Adrenal gland (tissue), 9 donors: ENCODE measurements at regions not wholly inside any gene's neighbourhood (a gene's known extent, or its start where the extent isn't known, plus 50 kb on each side); places are given as distances from the start of the nearest gene placed in this dataset.
"Not testable (repeated sequence)": the region's sequence is repeated elsewhere in the genome, so short reads cannot be mapped to it uniquely, and the experiment has no call there.

Experiments used
- DNase-seq, 7 donors: peaks; one replicate each; pipeline ENCODE4 v3.0.0-alpha.2; 2019 to 2020
- H3K27ac ChIP-seq, 5 donors: fragments of 200-600 bp; sonication (generic) in 4 of 5; 1 replicate in 3 of 5; 2 replicates in 2 of 5; pipeline versions ENCODE4 v1.5.1 to v1.8.0; 2016 to 2020; ENCODE audit warnings: mild to moderate bottlenecking in 1 of 5
- H3K27me3 ChIP-seq: fragments of 200-600 bp; 2 replicates; pipeline ENCODE4 v1.8.0; 2021
- H3K36me3 ChIP-seq, 2 donors: fragments of 200-600 bp; replicated peaks in 1 of 2; 1 replicate in 1 of 2; 2 replicates in 1 of 2; pipeline versions ENCODE4 v1.5.1 to v1.8.0; 2018 to 2022
- H3K4me1 ChIP-seq, 2 donors: fragments of 200-600 bp; replicated peaks in 1 of 2; 1 replicate in 1 of 2; 2 replicates in 1 of 2; pipeline versions ENCODE4 v1.5.1 to v1.8.0; 2018 to 2021
- H3K4me3 ChIP-seq, 4 donors: fragments of 200-600 bp; sonication (generic) in 3 of 4; one replicate each; pipeline ENCODE4 v1.5.1; 2016 to 2018
- H3K9me3 ChIP-seq, 3 donors: fragments of 200-600 bp; sonication (generic) in 1 of 3; replicated peaks in 1 of 3; 1 replicate in 2 of 3; 2 replicates in 1 of 3; pipeline versions ENCODE4 v1.5.1 to v1.8.0; 2016 to 2021
- POLR2A ChIP-seq, 2 donors: fragments of 450-650 bp; IDR thresholded peaks; one replicate each; pipeline ENCODE4 v1.6.1; 2017; ENCODE audit warnings: antibody characterized with exemption in 2 of 2, mild to moderate bottlenecking in 2 of 2, moderate library complexity in 1 of 2
- WGBS, 4 donors: extraction: QIAGEN DNeasy Blood & Tissue Kit in 2 of 4; methylation state at CpG; one replicate each; pipeline versions ENCODE4 v1.1.5 to v1.1.7; 2013 to 2017; 5-methylcytosine and 5-hydroxymethylcytosine counted together
- intact Hi-C, 2 donors: fragments of 100-400 bp; cut with DNase I; formaldehyde crosslinking; loops; one replicate each; pipeline versions ENCODE4 v1.14.1 to v1.15.0; 2022 to 2023
- TF ChIP-seq, protein P1 (sequence below), 6 experiments: fragments of 450-650 bp in 4 of 6; fragments of 200-600 bp in 2 of 6; sonication (generic) in 1 of 6; IDR thresholded peaks; 1 replicate in 5 of 6; 2 replicates in 1 of 6; pipeline versions ENCODE4 v1.5.1 to v1.8.0; 2016 to 2021; ENCODE audit warnings: antibody characterized with exemption in 6 of 6, mild to moderate bottlenecking in 2 of 6, moderate library complexity in 1 of 6
- donor health status: healthy with polysubstance abuse.
- donor health status: Bipolar disorder and iron deficiency.
- donor health status: DM: yes; HTN: yes; CAD: no.
- donor health status: DM: no; HTN: no; CAD: no.
- donor health status: DM: no; HTN: no; CAD: no.

DNA sequence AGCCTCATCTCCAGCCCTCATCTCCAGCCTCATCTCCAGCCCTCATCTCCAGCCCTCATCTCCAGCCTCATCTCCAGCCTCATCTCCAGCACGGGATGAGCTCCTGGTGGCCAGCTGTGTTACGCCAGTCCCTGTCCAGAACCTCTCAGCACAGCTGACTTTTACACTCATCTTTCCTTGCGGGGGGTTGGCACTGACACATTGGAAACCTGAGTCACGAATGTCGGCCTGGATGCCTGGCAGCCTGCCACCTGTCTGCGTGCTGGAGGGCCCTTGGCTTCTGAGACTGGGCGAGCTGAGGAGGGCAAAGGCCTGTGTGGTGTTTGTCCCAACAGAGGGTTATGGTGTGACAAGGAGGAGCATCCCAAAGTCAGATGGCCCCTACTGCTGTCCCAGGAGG is 66.1 kb upstream of the HGFAC start:
- H3K4me1 ChIP-seq = peaks cover 0 to 21% of the 10 kb centered on the region in 2 donors
- peak; percentile 72 to 88 (median 85) for DNase-seq
- H3K27ac ChIP-seq = no peak overlapping the region
- TF ChIP-seq, protein P1, sequence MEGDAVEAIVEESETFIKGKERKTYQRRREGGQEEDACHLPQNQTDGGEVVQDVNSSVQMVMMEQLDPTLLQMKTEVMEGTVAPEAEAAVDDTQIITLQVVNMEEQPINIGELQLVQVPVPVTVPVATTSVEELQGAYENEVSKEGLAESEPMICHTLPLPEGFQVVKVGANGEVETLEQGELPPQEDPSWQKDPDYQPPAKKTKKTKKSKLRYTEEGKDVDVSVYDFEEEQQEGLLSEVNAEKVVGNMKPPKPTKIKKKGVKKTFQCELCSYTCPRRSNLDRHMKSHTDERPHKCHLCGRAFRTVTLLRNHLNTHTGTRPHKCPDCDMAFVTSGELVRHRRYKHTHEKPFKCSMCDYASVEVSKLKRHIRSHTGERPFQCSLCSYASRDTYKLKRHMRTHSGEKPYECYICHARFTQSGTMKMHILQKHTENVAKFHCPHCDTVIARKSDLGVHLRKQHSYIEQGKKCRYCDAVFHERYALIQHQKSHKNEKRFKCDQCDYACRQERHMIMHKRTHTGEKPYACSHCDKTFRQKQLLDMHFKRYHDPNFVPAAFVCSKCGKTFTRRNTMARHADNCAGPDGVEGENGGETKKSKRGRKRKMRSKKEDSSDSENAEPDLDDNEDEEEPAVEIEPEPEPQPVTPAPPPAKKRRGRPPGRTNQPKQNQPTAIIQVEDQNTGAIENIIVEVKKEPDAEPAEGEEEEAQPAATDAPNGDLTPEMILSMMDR (IDR thresholded peaks at IDR 0.05) = no peak
- TF ChIP-seq POLR2A (IDR thresholded peaks at IDR 0.05) = no peak
- H3K4me3 ChIP-seq = no peak overlapping the region
- no peaks in the 10 kb centered on the region for H3K36me3 ChIP-seq
- H3K9me3 ChIP-seq = no peaks in the 10 kb centered on the region
- 33 to 50% (median 48%) methylated on average over 2 to 7 of the region's 7 CpGs for WGBS, 4 donors
- intact Hi-C loops = no loop called here
- no peaks in the 10 kb centered on the region for H3K27me3 ChIP-seq

- Histone ChIP-seq H3K36me3 (no peaks in the 10 kb centered on the region), H3K4me3 (no peak overlapping the region), H3K9me3 (no peaks in the 10 kb centered on the region), H3K27me3 (no peaks in the 10 kb centered on the region), H3K4me1 (peaks cover 0 to 15% of the 10 kb centered on the region in 2 donors), H3K27ac (no peak overlapping the region)
- no peak for DNase-seq
- 93 to 95% (median 94%) methylated on average over 9 to 10 of the region's 10 CpGs for WGBS, 4 donors
- intact Hi-C loops = no loop called here
- TF ChIP-seq POLR2A (IDR thresholded peaks at IDR 0.05) = no peak
- TF ChIP-seq, protein P1 (IDR thresholded peaks at IDR 0.05) = no peak
These were observed 65.5 kb upstream of the HGFAC start for GRCh38 chr4:3376266-3376665.

GRCh38 chr4:3377557-3377956 is 64.2 kb upstream of the HGFAC start:
- H3K27me3 ChIP-seq = no peaks in the 10 kb centered on the region
- TF ChIP-seq, protein P1 (IDR thresholded peaks at IDR 0.05) = no peak
- no peak for TF ChIP-seq POLR2A (IDR thresholded peaks at IDR 0.05)
- no peak for DNase-seq
- no peaks in the 10 kb centered on the region for H3K9me3 ChIP-seq
- no peak overlapping the region for H3K4me3 ChIP-seq
- intact Hi-C loops = no loop called here
- H3K27ac ChIP-seq = no peak overlapping the region
- H3K36me3 ChIP-seq = no peaks in the 10 kb centered on the region
- peaks cover 0 to 7% of the 10 kb centered on the region in 2 donors for H3K4me1 ChIP-seq
- 84 to 94% (median 93%) methylated on average over 6 of the region's 6 CpGs for WGBS, 4 donors

GRCh38 chr4:3380336-3380735 is 61.4 kb upstream of the HGFAC start:
- H3K9me3 ChIP-seq, H3K27ac ChIP-seq, H3K4me3 ChIP-seq, DNase-seq, H3K27me3 ChIP-seq, H3K4me1 ChIP-seq, H3K36me3 ChIP-seq, intact Hi-C loops: not testable (repeated sequence)
- 84 to 100% (median 96%) methylated on average over 1 to 3 of the region's 3 CpGs for WGBS, 4 donors

- H3K36me3 ChIP-seq, H3K27ac ChIP-seq, H3K27me3 ChIP-seq, H3K4me3 ChIP-seq, DNase-seq, H3K9me3 ChIP-seq, H3K4me1 ChIP-seq, intact Hi-C loops: not testable (repeated sequence)
- 77 to 89% (median 86%) methylated on average over 5 of the region's 5 CpGs for WGBS, 4 donors
These were observed 60.6 kb upstream of the HGFAC start for GRCh38 chr4:3381208-3381607.
